Esophagus squamous epithelium (tissue), 5 donors: ENCODE measurements at regions not wholly inside any gene's neighbourhood (a gene's known extent, or its start where the extent isn't known, plus 50 kb on each side); places are given as distances from the start of the nearest gene placed in this dataset.

Experiments used
- DNase-seq: peaks from one replicate; lab custom pipeline; 2025; lab: John Stamatoyannopoulos, UW
- H3K27ac ChIP-seq, 4 donors: fragments of 200-600 bp; sonication (generic); one replicate each; pipeline ENCODE4 v1.5.1; 2016 to 2019; ENCODE audit warnings: mild to moderate bottlenecking in 1 of 4
- H3K27me3 ChIP-seq, 4 donors: fragments of 200-600 bp; sonication (generic); 1 replicate in 3 of 4; 2 replicates in 1 of 4; pipeline versions ENCODE4 v1.5.1 to v1.6.0; 2017 to 2021; ENCODE audit warnings: antibody characterized with exemption in 1 of 4
- H3K36me3 ChIP-seq, 3 donors: fragments of 200-600 bp; sonication (generic); one replicate each; pipeline ENCODE4 v1.5.1; 2016 to 2019
- H3K4me1 ChIP-seq, 3 donors: fragments of 200-600 bp; sonication (generic); one replicate each; pipeline ENCODE4 v1.5.1; 2017 to 2019
- H3K4me3 ChIP-seq, 4 donors: fragments of 200-600 bp; sonication (generic); 1 replicate in 3 of 4; 2 replicates in 1 of 4; pipeline ENCODE4 v1.5.1; 2016 to 2019; ENCODE audit warnings: mild to moderate bottlenecking in 2 of 4, moderate library complexity in 1 of 4
- H3K9me3 ChIP-seq, 3 donors: fragments of 200-600 bp; sonication (generic); one replicate each; pipeline ENCODE4 v1.5.1; 2016 to 2019
- CTCF ChIP-seq, 6 experiments: fragments of 450-650 bp in 4 of 6; fragments of 200-600 bp in 2 of 6; sonication (generic) in 2 of 6; IDR thresholded peaks; one replicate each; pipeline ENCODE4 v1.5.1; 2016 to 2019; ENCODE audit warnings: antibody characterized with exemption in 6 of 6, mild to moderate bottlenecking in 4 of 6, moderate library complexity in 4 of 6
- POLR2A ChIP-seq, 4 donors: fragments of 450-650 bp; IDR thresholded peaks; one replicate each; pipeline ENCODE4 v1.6.1; 2017; ENCODE audit warnings: antibody characterized with exemption in 4 of 4, mild to moderate bottlenecking in 4 of 4, moderate library complexity in 3 of 4
- WGBS, 2 donors: methylation state at CpG; one replicate each; pipeline ENCODE4 v1.1.5; 2018; 5-methylcytosine and 5-hydroxymethylcytosine counted together
- intact Hi-C: fragments of 100-400 bp; cut with DNase I; formaldehyde crosslinking; loops from one replicate; pipeline ENCODE4 v1.15.0; 2022
- donor health status: DM: yes; HTN: yes; CAD: no.

- no peaks in the 10 kb centered on the region for H3K4me1 ChIP-seq
- H3K36me3 ChIP-seq = no peaks in the 10 kb centered on the region
- TF ChIP-seq CTCF (IDR thresholded peaks at IDR 0.05) (no peak), POLR2A (IDR thresholded peaks at IDR 0.05) (no peak)
- no peak overlapping the region for H3K27ac ChIP-seq
- no peaks in the 10 kb centered on the region for H3K9me3 ChIP-seq
- H3K4me3 ChIP-seq = no peak overlapping the region
- WGBS, 2 donors = 67 to 83% methylated on average over 3 of the region's 3 CpGs
- H3K27me3 ChIP-seq = peaks cover 0 to 16% (median 0%) of the 10 kb centered on the region in 4 donors
- intact Hi-C loops = no loop called here
- no peak for DNase-seq
Observed at GRCh38 chr16:19936441-19936840, 51.8 kb upstream of the GPRC5B start.

GRCh38 chr16:19935694-19936093 is 51.0 kb upstream of the GPRC5B start:
- Histone ChIP-seq H3K27me3 (peaks cover 0 to 16% (median 0%) of the 10 kb centered on the region in 4 donors), H3K9me3 (no peaks in the 10 kb centered on the region), H3K4me1 (no peaks in the 10 kb centered on the region), H3K27ac (no peak overlapping the region), H3K36me3 (no peaks in the 10 kb centered on the region), H3K4me3 (no peak overlapping the region)
- intact Hi-C loops = no loop called here
- TF ChIP-seq POLR2A (IDR thresholded peaks at IDR 0.05) (no peak), CTCF (IDR thresholded peaks at IDR 0.05) (no peak)
- no peak for DNase-seq
- 34 to 54% methylated on average over 2 of the region's 2 CpGs for WGBS, 2 donors
